ENCODE measurements at regions not wholly inside any gene's neighbourhood (a gene's known extent, or its start where the extent isn't known, plus 50 kb on each side); places are given as distances from the start of the nearest gene placed in this dataset.
A peak's percentile ranks its signal among the peaks of the same experiment; 100 is the strongest.

DNA sequence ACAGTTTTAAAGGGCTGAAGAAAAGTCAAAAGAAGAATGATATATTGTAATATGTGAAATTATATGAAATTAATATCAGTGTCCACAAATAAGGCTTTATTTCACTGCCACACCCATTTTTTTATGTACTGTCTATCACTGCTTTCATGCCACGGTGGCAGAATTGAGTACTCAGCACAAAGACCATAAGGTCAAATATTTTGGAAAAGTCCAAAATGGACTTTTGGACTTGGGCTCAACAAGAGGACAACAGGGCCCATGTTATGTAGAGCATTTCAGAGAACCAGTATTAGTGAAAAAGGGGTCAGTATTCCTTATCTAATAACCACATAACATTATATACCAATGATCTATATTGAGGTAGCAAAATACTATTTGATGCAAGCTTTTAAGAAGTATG is 427.2 kb downstream of the EPHA4 start (continued):
- no peak for TF ChIP-seq ZNF354C (tag by site-specific recombination; IDR thresholded peaks at IDR 0.05; ENCODE audit: borderline replicate concordance, low read depth)
- TF ChIP-seq OSR2 (tag by site-specific recombination; IDR thresholded peaks at IDR 0.05) = no peak
- TF ChIP-seq ZNF785 (tag by site-specific recombination; IDR thresholded peaks at IDR 0.05) = no peak
- TF ChIP-seq, protein P1, sequence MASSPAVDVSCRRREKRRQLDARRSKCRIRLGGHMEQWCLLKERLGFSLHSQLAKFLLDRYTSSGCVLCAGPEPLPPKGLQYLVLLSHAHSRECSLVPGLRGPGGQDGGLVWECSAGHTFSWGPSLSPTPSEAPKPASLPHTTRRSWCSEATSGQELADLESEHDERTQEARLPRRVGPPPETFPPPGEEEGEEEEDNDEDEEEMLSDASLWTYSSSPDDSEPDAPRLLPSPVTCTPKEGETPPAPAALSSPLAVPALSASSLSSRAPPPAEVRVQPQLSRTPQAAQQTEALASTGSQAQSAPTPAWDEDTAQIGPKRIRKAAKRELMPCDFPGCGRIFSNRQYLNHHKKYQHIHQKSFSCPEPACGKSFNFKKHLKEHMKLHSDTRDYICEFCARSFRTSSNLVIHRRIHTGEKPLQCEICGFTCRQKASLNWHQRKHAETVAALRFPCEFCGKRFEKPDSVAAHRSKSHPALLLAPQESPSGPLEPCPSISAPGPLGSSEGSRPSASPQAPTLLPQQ (tag by site-specific recombination; IDR thresholded peaks at IDR 0.05) = no peak
- TF ChIP-seq, protein P2, sequence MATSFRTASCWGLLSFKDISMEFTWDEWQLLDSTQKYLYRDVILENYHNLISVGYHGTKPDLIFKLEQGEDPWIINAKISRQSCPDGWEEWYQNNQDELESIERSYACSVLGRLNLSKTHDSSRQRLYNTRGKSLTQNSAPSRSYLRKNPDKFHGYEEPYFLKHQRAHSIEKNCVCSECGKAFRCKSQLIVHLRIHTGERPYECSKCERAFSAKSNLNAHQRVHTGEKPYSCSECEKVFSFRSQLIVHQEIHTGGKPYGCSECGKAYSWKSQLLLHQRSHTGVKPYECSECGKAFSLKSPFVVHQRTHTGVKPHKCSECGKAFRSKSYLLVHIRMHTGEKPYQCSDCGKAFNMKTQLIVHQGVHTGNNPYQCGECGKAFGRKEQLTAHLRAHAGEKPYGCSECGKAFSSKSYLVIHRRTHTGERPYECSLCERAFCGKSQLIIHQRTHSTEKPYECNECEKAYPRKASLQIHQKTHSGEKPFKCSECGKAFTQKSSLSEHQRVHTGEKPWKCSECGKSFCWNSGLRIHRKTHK (tag by site-specific recombination; IDR thresholded peaks at IDR 0.05) = no peak

GRCh38 chr2:221145396-221145795 is 426.7 kb downstream of the EPHA4 start:
- Histone ChIP-seq H3K27ac (ENCODE audit: extremely low read depth, low read depth, low read length) (no peak overlapping the region), H3K9me3 (ENCODE audit: control insufficient read depth, insufficient read depth, low read depth, low read length) (no peaks in the 10 kb centered on the region), H3K4me1 (ENCODE audit: control insufficient read depth, insufficient read depth, low read length) (no peaks in the 10 kb centered on the region), H3K4me3 (ENCODE audit: low read depth, low read length) (no peak overlapping the region), H3K36me3 (ENCODE audit: control insufficient read depth in 2 of 2, insufficient read depth in 1 of 2, low read length in 2 of 2) (no peaks in the 10 kb centered on the region)
- ChIA-PET POLR2A (no interaction called here), CTCF (no interaction called here)
- TF ChIP-seq GLI4 (tag by site-specific recombination; IDR thresholded peaks at IDR 0.05) (no peak), ZFP37 (tag by site-specific recombination; IDR thresholded peaks at IDR 0.05) (no peak), SCRT2 (tag by site-specific recombination; IDR thresholded peaks at IDR 0.05) (no peak), ZNF548 (tag by site-specific recombination; IDR thresholded peaks at IDR 0.05) (peak; percentile 77; the same call in 1 of the 2 replicates), ZNF521 (tag by site-specific recombination; IDR thresholded peaks at IDR 0.05) (no peak), GFI1B (tag by site-specific recombination; IDR thresholded peaks at IDR 0.05) (no peak)

GRCh38 chr2:221153226-221153625 is 418.9 kb downstream of the EPHA4 start:
- POLR2A ChIA-PET = no interaction called here
- Histone ChIP-seq H3K4me1 (ENCODE audit: control insufficient read depth, insufficient read depth, low read length) (no peaks in the 10 kb centered on the region; the same call in 1 of the 2 replicates), H3K9me3 (ENCODE audit: control insufficient read depth, insufficient read depth, low read depth, low read length) (no peaks in the 10 kb centered on the region), H3K27ac (ENCODE audit: extremely low read depth, low read depth, low read length) (no peak overlapping the region), H3K4me3 (ENCODE audit: low read depth, low read length) (no peak overlapping the region), H3K36me3 (ENCODE audit: control insufficient read depth in 2 of 2, insufficient read depth in 1 of 2, low read length in 2 of 2) (no peaks in the 10 kb centered on the region)
- CTCF ChIA-PET = interaction anchor here (0.6 kb wide), 1 partner anchor 85 kb away, joined by 3 read pairs; no protein-coding TSS in a partner anchor
- TF ChIP-seq ZNF433 (tag by site-specific recombination; IDR thresholded peaks at IDR 0.05; ENCODE audit: low read depth) (no peak), ZNF521 (tag by site-specific recombination; IDR thresholded peaks at IDR 0.05) (no peak), GLI4 (tag by site-specific recombination; IDR thresholded peaks at IDR 0.05) (no peak), MZF1 (tag by site-specific recombination; IDR thresholded peaks at IDR 0.05; ENCODE audit: borderline replicate concordance) (no peak), PRDM4 (tag by site-specific recombination; IDR thresholded peaks at IDR 0.05) (no peak), ZNF239 (tag by site-specific recombination; IDR thresholded peaks at IDR 0.05) (no peak), ZNF561 (tag by site-specific recombination; IDR thresholded peaks at IDR 0.05; ENCODE audit: borderline replicate concordance) (no peak), SALL2 (tag by site-specific recombination; IDR thresholded peaks at IDR 0.05; ENCODE audit: borderline replicate concordance) (no peak), ZNF133 (tag by site-specific recombination; IDR thresholded peaks at IDR 0.05) (no peak), ZNF114 (tag by site-specific recombination; IDR thresholded peaks at IDR 0.05) (no peak), ZFHX2 (tag by site-specific recombination; conservative IDR thresholded peaks at IDR 0.05) (no peak)
